Parathyroid adenoma (tissue), 2 donors: ENCODE measurements at regions not wholly inside any gene's neighbourhood (a gene's known extent, or its start where the extent isn't known, plus 50 kb on each side); places are given as distances from the start of the nearest gene placed in this dataset.
"Not testable (repeated sequence)": the region's sequence is repeated elsewhere in the genome, so short reads cannot be mapped to it uniquely, and the experiment has no call there.

ENCODE experiments used
- H2AFZ ChIP-seq: fragments of 300-600 bp; sonication (generic); one replicate; pipeline ENCODE4 v1.7.0; 2017; ENCODE audit warnings: antibody characterized with exemption, mild to moderate bottlenecking
- H3K27ac ChIP-seq: fragments of 300-600 bp; sonication (generic); one replicate; pipeline ENCODE4 v1.7.0; 2017
- H3K27me3 ChIP-seq: fragments of 300-600 bp; sonication (generic); one replicate; pipeline ENCODE4 v1.7.0; 2017; ENCODE audit warnings: low read length; ENCODE audit not compliant: control insufficient read depth, insufficient read depth
- H3K36me3 ChIP-seq: fragments of 300-600 bp; sonication (generic); one replicate; pipeline ENCODE4 v1.7.0; 2017; ENCODE audit warnings: low read length; ENCODE audit not compliant: control insufficient read depth, insufficient read depth
- H3K4me1 ChIP-seq: fragments of 300-600 bp; sonication (generic); one replicate; pipeline ENCODE4 v1.7.0; 2017; ENCODE audit warnings: control low read depth
- H3K4me2 ChIP-seq: fragments of 300-600 bp; sonication (generic); one replicate; pipeline ENCODE4 v1.7.0; 2017; ENCODE audit warnings: low read length
- H3K4me3 ChIP-seq: fragments of 300-600 bp; sonication (generic); one replicate; pipeline ENCODE4 v1.7.0; 2017; ENCODE audit warnings: low read depth, low read length
- H3K79me2 ChIP-seq: fragments of 300-600 bp; sonication (generic); one replicate; pipeline ENCODE4 v1.7.0; 2017; ENCODE audit warnings: control low read depth
- H3K9ac ChIP-seq: fragments of 300-600 bp; sonication (generic); one replicate; pipeline ENCODE4 v1.7.0; 2017; ENCODE audit warnings: mild to moderate bottlenecking
- H3K9me3 ChIP-seq: fragments of 300-600 bp; sonication (generic); one replicate; pipeline ENCODE4 v1.7.0; 2017; ENCODE audit warnings: low read length; ENCODE audit not compliant: control insufficient read depth
- TF ChIP-seq, protein P1 (sequence below): fragments of 300-600 bp; sonication (generic); IDR thresholded peaks from one replicate; pipeline ENCODE4 v1.7.0; 2017; ENCODE audit warnings: antibody characterized with exemption, mild to moderate bottlenecking
- donor health status: primary hyperparathyroidism.

DNA sequence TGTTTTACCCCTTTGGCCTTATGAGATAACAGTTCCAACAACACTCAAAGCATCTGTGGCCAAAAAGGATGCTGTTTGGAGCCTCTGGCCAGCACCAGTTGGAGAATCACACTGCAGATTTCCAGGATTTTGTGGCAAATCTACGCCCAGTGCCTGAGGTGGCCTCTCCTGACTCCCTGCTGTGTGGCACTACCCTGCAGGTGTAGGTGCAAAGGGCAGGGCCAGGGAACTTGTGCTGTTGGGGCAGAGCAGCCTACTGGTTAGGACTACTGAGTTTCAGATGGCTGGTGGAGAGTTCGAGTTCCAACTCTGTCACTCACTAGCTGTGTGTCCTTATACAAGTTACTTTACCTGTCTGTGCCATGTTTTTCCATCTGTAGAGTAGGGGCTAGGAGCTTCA, 170.5 kb downstream of the PTPRU start:
- no peak overlapping the region for H2AFZ ChIP-seq
- H3K4me1 ChIP-seq = no peaks in the 10 kb centered on the region
- H3K4me3 ChIP-seq = no peak overlapping the region
- H3K9me3 ChIP-seq = no peaks in the 10 kb centered on the region
- H3K27me3 ChIP-seq = no peaks in the 10 kb centered on the region
- no peak overlapping the region for H3K4me2 ChIP-seq
- no peaks in the 10 kb centered on the region for H3K36me3 ChIP-seq
- no peaks in the 10 kb centered on the region for H3K79me2 ChIP-seq
- TF ChIP-seq, protein P1, sequence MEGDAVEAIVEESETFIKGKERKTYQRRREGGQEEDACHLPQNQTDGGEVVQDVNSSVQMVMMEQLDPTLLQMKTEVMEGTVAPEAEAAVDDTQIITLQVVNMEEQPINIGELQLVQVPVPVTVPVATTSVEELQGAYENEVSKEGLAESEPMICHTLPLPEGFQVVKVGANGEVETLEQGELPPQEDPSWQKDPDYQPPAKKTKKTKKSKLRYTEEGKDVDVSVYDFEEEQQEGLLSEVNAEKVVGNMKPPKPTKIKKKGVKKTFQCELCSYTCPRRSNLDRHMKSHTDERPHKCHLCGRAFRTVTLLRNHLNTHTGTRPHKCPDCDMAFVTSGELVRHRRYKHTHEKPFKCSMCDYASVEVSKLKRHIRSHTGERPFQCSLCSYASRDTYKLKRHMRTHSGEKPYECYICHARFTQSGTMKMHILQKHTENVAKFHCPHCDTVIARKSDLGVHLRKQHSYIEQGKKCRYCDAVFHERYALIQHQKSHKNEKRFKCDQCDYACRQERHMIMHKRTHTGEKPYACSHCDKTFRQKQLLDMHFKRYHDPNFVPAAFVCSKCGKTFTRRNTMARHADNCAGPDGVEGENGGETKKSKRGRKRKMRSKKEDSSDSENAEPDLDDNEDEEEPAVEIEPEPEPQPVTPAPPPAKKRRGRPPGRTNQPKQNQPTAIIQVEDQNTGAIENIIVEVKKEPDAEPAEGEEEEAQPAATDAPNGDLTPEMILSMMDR = no peak
- no peak overlapping the region for H3K9ac ChIP-seq
- no peak overlapping the region for H3K27ac ChIP-seq

DNA sequence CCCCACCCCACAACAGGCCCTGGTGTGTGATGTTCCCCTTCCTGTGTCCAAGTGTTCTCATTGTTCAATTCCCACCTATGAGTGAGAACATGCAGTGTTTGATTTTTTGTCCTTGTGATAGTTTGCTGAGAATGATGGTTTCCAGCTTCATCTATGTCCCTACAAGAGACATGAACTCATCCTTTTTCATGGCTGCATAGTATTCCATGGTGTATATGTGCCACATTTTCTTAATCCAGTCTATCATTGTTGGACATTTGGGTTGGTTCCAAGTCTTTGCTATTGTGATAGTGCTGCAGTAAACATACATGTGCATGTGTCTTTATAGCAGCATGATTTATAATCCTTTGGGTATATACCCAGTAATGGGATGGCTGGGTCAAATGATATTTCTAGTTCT, 163.9 kb downstream of the PTPRU start:
- H3K27me3 ChIP-seq, H3K4me2 ChIP-seq, H3K4me3 ChIP-seq, H2AFZ ChIP-seq, H3K9me3 ChIP-seq, H3K27ac ChIP-seq, H3K4me1 ChIP-seq, H3K36me3 ChIP-seq, H3K79me2 ChIP-seq, H3K9ac ChIP-seq: not testable (repeated sequence)

DNA sequence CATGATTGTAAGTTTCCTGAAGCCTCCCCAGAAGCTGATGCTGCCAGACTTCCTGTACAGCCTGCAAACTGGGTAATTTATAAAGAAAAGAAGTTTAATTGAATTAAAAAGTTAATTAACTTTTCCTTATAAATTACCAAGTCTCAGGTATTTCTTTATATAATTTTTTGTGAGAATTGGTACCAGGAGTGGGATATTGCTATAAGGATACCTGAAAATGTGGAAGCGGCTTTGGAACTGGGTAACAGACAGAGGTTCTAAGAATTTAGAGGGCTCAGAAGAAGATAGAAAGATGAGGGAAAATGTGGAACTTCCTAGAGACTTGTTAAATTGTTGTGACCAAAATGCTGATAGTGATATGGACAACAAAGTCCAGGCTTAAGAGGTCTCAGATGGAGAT, 163.1 kb downstream of the PTPRU start:
- Histone ChIP-seq H3K4me2 (no peak overlapping the region), H3K9me3 (no peaks in the 10 kb centered on the region)

DNA sequence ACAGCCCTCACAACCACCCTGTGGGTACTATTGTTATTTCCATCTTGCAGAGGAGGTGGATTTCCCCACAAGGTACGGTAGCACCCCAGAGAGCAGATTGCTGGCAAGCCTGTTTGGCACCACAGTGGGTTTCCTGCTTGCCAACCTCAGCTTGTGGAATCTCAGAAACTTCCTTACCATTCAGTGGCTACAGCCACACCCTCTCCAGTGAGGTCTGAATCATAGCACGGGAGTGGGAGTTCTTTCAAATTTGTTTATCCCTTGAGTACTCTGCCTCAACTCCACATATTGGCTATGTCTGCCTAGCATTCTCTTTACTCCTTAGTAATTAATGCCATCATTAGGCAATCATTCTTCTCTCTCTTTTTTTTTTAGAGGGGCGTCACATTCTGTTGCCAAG, 162.1 kb downstream of the PTPRU start:
- Histone ChIP-seq H3K4me1 (no peaks in the 10 kb centered on the region), H3K27me3 (no peaks in the 10 kb centered on the region), H2AFZ (no peak overlapping the region), H3K36me3 (no peaks in the 10 kb centered on the region), H3K79me2 (no peaks in the 10 kb centered on the region), H3K4me2 (no peak overlapping the region), H3K27ac (no peak overlapping the region), H3K4me3 (no peak overlapping the region), H3K9ac (no peak overlapping the region), H3K9me3 (no peaks in the 10 kb centered on the region)
- TF ChIP-seq, protein P1 = no peak

More for the DNA sequence above, 163.1 kb downstream of the PTPRU start:
- no peaks in the 10 kb centered on the region for H3K79me2 ChIP-seq
- no peaks in the 10 kb centered on the region for H3K4me1 ChIP-seq
- no peak overlapping the region for H3K4me3 ChIP-seq
- H3K36me3 ChIP-seq = no peaks in the 10 kb centered on the region
- no peak overlapping the region for H3K27ac ChIP-seq
- TF ChIP-seq, protein P1 = no peak
- no peaks in the 10 kb centered on the region for H3K27me3 ChIP-seq
- no peak overlapping the region for H3K9ac ChIP-seq
- H2AFZ ChIP-seq = no peak overlapping the region

DNA sequence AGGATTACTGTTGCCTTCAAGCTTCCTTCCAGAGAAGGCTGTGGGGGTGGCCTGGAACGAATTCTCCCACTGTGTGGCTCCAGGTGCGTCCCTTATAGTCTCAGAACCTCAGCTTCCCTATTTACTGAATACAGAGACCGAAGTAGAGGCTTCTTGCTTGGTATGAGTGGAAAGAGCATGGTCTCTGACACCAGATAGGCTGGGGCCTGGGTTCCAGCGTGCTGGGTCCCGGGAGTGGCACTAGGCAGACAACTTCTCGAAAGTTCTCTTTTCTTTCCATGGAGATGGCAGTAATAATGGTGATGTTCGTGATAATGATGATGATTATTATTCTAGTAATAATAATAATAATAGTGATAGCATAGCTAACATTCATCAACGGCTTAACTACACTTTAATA, 161.7 kb downstream of the PTPRU start:
- Histone ChIP-seq H3K36me3 (no peaks in the 10 kb centered on the region), H3K9ac (no peak overlapping the region), H3K27ac (no peak overlapping the region), H3K4me3 (no peak overlapping the region), H3K27me3 (no peaks in the 10 kb centered on the region), H3K79me2 (no peaks in the 10 kb centered on the region), H3K9me3 (no peaks in the 10 kb centered on the region), H3K4me2 (no peak overlapping the region), H2AFZ (no peak overlapping the region), H3K4me1 (no peaks in the 10 kb centered on the region)
- TF ChIP-seq, protein P1 = no peak
